Astrocyte of the spinal cord (primary cell): ENCODE measurements at regions not wholly inside any gene's neighbourhood (a gene's known extent, or its start where the extent isn't known, plus 50 kb on each side); places are given as distances from the start of the nearest gene placed in this dataset.
"Not testable (repeated sequence)": the region's sequence is repeated elsewhere in the genome, so short reads cannot be mapped to it uniquely, and the experiment has no call there.

Experiments
- DNase-seq: peaks from one replicate; pipeline ENCODE4 v3.0.0; 2011; ENCODE audit warnings: low read depth, low spot score
- H3K4me3 ChIP-seq: 2 replicates; pipeline ENCODE4 v1.5.1; 2011; ENCODE audit warnings: low read depth, mild to moderate bottlenecking, low read length, moderate library complexity
- CTCF ChIP-seq: IDR thresholded peaks from 2 replicates; pipeline ENCODE4 v1.5.1; 2012; ENCODE audit warnings: low read depth, mild to moderate bottlenecking, low read length, inconsistent platforms
- in situ Hi-C: cut with HindIII; loops from 2 replicates; pipeline ENCODE4 v1.10.0; 2017; ENCODE audit warnings: low sequenced_read_pairs

GRCh38 chr3:72273615-72274014 lies 488.7 kb upstream of the PROK2 start:
- DNase-seq: peak; percentile 94
- H3K4me3 ChIP-seq: no peak overlapping the region
- TF ChIP-seq CTCF: no peak
- in situ Hi-C loops: no loop called here

DNA sequence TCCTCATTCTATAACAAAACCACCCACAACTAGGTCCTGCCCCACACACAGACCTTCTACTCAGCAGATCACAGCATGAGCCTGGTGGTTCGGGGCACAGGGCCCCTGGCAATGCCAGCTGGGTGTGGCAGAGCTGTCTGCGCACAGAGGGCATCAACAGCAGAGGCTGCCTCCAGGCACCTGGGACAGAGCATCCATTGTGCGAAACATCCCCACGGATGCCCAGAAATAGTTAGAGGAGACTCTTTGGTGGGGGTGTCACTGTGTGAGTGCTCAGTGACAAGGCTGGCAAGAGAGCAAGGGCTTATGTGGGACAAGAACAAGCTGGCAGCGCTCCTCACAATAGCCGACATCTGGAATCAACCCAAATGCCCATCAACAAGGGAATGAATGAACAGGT lies 487.4 kb upstream of the PROK2 start:
- TF ChIP-seq CTCF: no peak
- no peak for DNase-seq
- no peak overlapping the region for H3K4me3 ChIP-seq
- in situ Hi-C loops: no loop called here

GRCh38 chr3:72271923-72272322 lies 487.0 kb upstream of the PROK2 start:
- in situ Hi-C loops: no loop called here
- no peak overlapping the region for H3K4me3 ChIP-seq
- no peak for DNase-seq
- no peak for TF ChIP-seq CTCF

DNA sequence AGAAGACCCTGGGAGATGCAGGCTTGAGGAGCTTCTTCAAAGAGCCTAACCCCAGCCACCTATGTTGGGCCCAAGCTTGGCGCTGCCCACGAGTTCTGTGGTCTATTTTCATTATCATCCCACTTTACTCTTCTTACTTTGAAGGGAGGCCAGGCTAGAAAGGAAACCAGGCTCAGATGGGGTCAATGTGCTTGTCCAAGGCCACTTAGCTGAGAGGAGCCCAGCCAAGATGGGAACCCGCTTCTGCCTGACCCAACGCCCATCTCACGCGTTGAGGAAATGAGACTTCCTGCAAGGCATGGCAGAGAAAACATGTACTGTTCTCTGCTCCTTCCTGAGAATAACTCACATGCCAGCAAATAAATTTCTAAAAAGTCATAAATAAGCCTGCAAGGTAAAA lies 486.3 kb upstream of the PROK2 start:
- TF ChIP-seq CTCF: no peak
- H3K4me3 ChIP-seq: no peak overlapping the region
- in situ Hi-C loops: no loop called here
- no peak for DNase-seq

GRCh38 chr3:72270730-72271129 lies 485.8 kb upstream of the PROK2 start:
- H3K4me3 ChIP-seq: no peak overlapping the region
- in situ Hi-C loops: no loop called here
- TF ChIP-seq CTCF: no peak
- no peak for DNase-seq

GRCh38 chr3:72270072-72270681 lies 485.2 kb upstream of the PROK2 start:
- in situ Hi-C loops: no loop called here
- no peak overlapping the region for H3K4me3 ChIP-seq
- DNase-seq: peak; percentile 96
- TF ChIP-seq CTCF: no peak

GRCh38 chr3:72269475-72269874 lies 484.5 kb upstream of the PROK2 start:
- TF ChIP-seq CTCF: no peak
- in situ Hi-C loops: no loop called here
- H3K4me3 ChIP-seq: no peak overlapping the region
- DNase-seq: no peak

GRCh38 chr3:72266921-72267524 lies 482.1 kb upstream of the PROK2 start:
- DNase-seq, in situ Hi-C loops, H3K4me3 ChIP-seq: not testable (repeated sequence)
